Gastrocnemius medialis (tissue), 4 donors: ENCODE measurements at regions not wholly inside any gene's neighbourhood (a gene's known extent, or its start where the extent isn't known, plus 50 kb on each side); places are given as distances from the start of the nearest gene placed in this dataset.

Experiments used
- POLR2A ChIP-seq, 2 donors: fragments of 450-650 bp; IDR thresholded peaks; one replicate each; pipeline ENCODE4 v1.6.1; 2017; ENCODE audit warnings: antibody characterized with exemption in 2 of 2, mild to moderate bottlenecking in 2 of 2, moderate library complexity in 2 of 2
- TF ChIP-seq, protein P1 (sequence below), 5 experiments: fragments of 450-650 bp in 3 of 5; fragments of 200-600 bp in 2 of 5; sonication (generic) in 2 of 5; IDR thresholded peaks in 4 of 5; conservative IDR thresholded peaks in 1 of 5; 1 replicate in 4 of 5; 2 replicates in 1 of 5; pipeline ENCODE4 v1.5.1; 2016 to 2019; ENCODE audit warnings: antibody characterized with exemption in 5 of 5, mild to moderate bottlenecking in 3 of 5, moderate library complexity in 3 of 5

DNA sequence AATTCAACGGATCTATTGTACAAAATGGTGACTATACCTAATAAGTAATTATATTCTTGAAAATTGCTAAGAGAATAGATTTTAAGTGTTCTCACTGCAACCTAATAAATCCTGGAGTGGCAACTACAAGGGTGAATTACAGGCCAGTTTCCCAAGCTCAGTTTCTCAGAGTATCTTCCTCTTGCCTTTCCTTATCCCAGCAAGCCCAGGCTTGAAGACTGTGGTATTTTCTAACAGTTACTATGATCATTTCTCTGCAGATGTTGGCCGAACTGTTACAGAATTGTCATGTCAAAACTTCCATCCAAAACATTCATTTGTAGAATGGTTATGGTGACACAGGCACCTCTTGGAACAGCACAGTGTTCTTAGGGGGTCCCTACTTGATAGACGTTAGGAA, 138.1 kb upstream of the PTCHD4 start:
- TF ChIP-seq, protein P1, sequence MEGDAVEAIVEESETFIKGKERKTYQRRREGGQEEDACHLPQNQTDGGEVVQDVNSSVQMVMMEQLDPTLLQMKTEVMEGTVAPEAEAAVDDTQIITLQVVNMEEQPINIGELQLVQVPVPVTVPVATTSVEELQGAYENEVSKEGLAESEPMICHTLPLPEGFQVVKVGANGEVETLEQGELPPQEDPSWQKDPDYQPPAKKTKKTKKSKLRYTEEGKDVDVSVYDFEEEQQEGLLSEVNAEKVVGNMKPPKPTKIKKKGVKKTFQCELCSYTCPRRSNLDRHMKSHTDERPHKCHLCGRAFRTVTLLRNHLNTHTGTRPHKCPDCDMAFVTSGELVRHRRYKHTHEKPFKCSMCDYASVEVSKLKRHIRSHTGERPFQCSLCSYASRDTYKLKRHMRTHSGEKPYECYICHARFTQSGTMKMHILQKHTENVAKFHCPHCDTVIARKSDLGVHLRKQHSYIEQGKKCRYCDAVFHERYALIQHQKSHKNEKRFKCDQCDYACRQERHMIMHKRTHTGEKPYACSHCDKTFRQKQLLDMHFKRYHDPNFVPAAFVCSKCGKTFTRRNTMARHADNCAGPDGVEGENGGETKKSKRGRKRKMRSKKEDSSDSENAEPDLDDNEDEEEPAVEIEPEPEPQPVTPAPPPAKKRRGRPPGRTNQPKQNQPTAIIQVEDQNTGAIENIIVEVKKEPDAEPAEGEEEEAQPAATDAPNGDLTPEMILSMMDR (IDR thresholded peaks at IDR 0.05 in 4 of 5, conservative IDR thresholded peaks at IDR 0.05 in 1 of 5), result no peak
- TF ChIP-seq POLR2A (IDR thresholded peaks at IDR 0.05), result no peak
